ENCODE measurements at regions not wholly inside any gene's neighbourhood (a gene's known extent, or its start where the extent isn't known, plus 50 kb on each side); places are given as distances from the start of the nearest gene placed in this dataset.

DNA sequence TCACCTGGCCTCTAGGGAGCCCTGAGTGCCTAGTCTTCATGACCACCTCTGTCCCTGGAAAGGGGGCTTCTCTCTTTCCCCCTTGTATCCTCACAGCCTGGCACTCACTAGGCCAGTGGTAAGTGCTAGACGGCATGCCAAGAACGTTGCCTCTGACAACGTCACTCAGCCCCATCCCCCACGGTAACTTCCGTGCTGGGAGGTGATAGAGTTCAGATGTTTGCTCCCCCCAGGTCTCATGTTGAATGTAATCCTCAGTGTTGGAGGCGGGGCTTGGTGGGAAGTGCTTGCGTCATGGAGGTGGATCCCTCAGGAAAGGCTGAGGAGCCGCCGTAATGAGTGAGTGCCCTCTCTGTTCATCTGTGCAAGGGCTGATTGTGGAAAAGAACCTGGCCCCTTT is 343.3 kb upstream of the MKI67 start:
- no peak for DNase-seq

DNA sequence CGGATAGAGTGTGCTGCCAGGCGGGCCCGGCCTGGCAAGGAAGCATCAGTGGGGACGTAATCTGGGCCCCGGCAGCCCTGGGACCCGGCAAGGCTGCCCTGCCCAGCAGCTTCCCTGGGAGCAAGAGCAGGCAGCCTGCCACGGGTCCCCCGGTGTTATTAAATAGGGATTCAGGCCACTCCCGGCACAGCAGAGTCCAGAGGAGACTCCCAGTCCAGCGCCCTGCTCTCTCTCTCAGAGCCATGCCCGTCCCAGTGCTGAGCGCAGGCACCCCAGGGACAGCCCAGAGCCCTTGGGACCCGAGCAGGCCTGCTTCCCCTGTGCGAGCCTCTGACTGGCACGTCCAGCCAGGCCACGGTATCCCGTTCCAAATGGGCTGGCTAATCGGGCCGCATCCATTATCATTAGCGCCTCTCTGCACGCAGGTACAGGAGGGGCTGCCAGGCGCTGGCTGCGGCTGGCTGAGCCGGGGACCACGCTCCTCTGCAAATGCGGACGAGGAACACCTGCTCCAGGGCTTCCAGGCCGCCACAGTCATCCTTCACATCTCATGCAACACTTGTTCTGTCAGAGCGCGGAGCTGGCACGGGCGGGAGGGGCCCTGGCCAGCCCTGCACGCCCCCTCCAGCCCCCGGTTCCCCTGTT is 344.2 kb upstream of the MKI67 start:
- no peak for DNase-seq

DNA sequence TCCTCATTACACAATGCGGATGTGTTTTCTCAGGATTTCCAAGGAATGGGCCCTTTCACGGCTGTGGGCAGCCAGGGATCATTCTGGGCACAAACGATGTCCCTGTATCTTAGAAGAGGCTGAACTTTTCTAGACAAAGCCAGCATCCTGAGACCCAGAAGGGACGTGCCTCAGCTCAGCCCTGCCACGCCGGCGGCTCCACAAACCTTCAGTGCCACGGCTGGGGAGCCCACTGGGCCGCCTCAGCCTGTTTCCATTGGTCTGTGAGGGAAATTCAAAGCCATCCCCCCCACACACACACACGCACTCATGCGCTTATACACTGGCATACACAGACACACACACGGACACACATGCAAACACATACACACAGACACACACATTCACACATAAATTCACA is 344.9 kb upstream of the MKI67 start:
- DNase-seq = no peak

DNA sequence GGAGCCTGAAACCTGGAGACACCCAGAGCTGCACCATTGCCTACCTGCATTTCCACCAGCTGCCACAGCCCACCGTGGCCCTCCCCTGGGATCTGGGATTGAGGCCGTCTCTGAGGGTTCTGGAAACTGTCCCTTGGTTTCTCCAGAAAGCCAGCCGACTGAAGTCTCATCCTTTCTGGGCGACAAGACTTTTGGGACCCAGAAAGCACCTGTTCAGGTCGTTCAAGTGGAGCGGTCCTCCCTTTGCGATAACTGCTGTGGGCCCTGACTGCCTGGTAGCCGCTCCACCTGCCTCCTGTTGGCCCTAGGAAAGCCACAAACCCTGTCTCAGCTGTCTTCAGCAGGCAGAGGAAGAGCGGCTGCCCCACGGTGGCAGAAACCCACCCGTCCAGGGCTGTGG is 346.0 kb upstream of the MKI67 start:
- no peak for DNase-seq

DNA sequence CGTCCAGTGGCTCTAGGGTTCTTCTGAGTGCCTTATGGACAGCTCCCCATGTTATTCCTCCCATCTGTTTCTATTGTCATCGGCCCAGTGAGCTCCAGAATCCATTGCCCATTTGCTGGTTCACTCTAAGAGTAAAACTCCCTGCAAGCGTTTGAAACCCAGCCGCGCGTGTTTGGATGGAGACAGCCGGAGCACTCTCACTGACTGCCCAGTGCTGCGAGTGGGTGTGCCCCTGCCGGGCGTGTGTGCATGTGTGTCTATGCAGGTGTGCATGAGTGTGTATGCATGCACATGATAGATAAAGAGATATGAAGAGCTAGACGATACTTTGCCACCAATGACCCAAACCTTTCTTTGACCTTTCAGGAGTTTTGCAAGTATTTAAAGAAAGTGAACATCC is 347.2 kb upstream of the MKI67 start:
- no peak for DNase-seq

DNA sequence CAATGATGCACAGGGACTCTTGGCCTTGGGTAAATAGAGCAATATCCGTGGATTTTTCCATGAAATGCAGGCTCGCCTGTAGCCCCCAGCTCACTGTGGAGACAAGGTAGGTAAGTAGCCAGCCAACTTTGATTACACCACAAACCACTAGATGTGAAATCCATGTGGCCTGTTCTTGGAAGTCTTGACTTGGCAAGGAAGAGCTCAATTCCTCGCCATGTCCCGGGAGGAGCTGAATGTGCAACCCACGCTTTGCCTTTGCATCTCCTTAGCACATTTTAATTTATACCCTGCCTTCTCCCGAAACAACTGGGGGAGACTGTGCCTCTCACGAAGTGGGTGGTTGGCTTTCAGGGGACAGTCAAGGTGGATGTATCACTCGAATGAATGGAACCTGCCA is 347.7 kb upstream of the MKI67 start:
- no peak for DNase-seq

DNA sequence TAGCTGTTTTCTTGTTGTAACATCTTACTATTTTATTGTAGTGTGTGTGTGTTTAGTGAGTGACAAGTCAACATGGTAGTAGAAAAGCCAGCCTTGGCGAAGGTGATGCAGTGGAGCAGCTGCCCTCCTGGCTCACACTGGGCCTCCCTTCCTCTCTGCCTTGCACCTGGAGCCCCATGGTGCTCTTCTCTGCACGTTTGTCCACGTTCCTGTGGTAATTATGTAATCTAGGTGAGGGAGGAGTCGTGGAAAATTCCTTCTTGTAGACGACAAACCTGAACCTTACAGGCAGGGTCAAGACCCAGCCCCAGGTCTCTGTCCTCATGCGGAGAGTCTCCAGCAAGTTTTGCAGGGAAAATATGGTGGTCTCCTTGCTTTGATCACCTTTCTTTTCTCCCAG is 348.3 kb upstream of the MKI67 start:
- no peak for DNase-seq

DNA sequence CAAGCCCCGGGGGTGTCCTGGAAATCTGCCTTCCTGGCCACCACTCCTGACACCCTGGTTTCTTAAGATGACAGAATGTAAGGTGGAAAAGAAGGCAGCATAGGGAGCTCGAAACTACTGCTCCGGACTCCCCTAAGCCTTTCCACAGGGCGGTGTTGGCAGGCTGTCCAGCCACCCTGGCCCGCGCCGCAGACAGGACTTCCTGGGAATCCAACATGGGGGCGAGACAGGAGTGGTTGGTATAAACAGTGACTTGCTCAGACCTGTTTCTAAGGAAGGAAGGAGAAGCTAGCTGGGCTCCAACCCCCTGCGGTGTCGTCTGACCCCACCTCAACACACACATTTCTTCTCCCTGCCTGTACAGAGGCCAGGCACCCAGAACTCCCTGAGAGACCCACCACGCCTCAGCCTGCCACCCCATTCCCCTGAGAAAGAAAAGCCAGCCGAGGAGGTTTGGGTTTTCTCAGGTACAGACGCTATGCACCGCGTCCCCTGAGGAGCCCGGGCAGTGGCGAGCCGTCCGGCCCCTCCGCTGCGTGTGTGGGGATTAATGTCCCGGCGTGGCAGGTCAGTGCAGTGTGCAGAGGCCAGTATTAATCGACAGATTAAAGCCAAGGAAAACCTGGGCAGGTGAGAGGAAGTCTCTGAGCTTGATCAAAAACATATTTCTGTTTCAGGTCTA is 349.6 kb upstream of the MKI67 start:
- no peak for DNase-seq

DNA sequence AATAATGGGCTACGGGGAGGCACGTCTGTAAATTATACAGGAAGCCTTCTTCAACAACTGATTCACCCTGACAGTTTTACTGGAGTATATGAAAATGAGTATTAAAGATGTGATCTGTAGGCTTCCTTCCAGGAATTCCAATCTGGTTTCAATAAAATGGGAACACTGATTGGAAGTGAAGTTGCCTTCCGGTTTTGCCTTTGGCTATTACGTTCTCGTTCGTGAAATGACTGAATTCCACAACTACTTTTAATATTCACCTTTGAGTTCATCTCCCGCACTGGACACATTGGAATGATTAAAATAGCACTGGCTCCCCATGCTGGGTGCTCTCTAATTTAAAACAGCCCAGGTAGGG is 350.1 kb upstream of the MKI67 start:
- DNase-seq = no peak

DNA sequence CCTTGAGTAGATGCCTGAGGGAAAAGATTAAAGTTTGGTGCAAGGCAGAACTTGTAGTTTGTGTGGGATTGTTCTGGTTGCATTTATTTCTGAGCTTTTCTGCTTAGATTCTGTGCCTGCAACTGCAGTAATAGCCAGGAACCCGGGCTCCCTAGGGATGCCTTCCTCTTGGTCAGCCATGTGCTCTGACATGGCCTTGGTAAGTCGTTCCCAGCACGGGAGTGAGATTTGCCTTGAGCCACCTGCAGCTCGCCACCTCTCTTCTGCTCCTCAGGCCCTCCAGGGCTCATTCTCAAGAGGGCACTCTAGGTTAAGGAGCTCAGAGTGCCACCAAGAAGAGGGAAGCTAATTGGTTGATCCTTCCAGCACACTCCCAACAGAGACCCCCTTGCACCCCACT is 350.6 kb upstream of the MKI67 start:
- no peak for DNase-seq

DNA sequence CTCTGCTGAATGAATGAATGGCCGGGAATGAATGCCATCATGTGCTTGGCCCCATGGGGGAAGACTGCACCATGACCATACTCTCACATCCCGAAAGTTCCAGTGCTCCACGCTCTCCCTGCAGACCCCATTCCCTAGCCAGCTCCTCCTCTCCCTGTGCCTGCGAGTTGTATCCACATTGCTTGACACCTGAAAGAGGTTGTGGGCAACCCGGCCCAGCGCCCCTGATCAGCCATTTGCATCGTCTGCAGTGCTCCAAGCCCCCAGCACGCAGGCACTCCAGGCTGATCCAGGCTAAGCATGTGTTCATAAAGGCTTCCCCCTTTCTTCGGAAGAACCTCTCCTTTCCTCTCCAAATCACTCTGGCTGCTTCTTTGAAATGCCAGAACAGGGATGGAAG is 354.4 kb upstream of the MKI67 start:
- DNase-seq = no peak

DNA sequence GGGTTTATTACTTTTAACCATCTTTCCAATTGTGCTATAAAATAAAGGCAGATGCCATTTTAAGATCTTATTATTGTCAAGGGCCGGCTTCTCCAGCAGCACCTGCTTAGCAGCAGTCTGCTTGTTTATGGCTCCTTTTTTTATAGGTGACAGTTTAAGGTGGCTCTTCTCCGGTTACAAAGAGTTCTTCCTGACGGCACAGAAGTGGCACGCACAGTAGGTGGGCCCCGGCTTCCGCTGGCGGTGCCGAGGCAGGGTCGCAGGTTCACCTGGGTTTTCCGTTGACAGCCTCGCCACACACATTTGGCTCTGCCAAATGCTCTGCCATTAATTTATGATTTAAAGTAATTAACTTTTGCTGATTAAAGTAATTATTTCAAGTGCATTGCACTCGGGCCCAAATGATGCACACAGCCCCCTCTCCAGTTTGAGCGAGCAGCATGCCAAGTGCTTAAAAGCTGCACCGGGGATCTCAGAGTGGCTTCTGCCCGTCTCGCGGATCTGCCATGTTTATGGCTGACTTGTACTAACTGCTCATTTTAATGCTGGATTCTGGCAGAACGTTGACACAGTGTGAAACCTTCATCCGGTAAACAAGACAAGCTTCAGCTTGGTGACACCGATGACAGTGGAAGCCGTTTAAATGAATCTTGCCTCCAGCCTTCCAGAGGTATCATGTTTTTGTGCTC is 355.1 kb upstream of the MKI67 start:
- peak; percentile 14 for DNase-seq

DNA sequence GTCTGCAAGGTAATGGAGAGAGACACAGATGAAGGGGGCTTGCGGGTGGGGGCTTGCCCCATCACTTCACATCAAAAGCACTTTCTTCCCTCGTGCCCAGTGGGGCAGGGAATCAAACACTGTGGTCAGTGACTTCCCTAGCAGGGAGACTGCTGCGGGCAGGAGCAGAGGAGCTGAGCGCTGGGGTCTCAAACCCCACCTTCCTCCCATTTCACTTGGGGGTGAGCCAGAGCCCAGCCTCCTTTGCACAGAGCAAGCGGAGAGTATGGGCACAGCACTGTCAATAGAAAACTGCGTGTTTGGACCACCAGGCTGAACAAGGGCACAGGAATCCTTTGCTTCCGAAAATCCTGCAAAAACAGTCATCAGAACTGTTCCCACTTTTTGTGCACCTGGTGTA is 355.8 kb upstream of the MKI67 start:
- no peak for DNase-seq

DNA sequence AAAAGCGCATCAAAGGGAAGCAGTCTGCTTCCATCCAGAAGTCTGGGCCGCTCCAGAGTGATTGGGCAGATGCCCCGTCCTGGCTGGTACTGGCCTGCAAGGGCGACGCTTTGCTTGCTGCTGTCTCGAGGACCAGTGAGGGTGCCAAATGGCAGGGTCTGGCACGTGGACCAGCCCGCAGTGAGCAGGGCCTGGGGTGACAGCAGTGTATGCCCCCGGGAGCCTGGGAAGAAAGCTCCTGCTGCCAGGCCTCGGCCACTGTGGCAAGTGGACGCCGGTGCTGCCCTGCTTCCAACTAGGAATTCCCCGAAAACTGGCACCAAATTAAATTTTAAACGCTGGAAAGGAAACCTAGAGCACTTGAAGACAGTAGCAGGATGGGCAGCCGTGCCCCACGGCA is 357.0 kb upstream of the MKI67 start:
- DNase-seq = no peak

DNA sequence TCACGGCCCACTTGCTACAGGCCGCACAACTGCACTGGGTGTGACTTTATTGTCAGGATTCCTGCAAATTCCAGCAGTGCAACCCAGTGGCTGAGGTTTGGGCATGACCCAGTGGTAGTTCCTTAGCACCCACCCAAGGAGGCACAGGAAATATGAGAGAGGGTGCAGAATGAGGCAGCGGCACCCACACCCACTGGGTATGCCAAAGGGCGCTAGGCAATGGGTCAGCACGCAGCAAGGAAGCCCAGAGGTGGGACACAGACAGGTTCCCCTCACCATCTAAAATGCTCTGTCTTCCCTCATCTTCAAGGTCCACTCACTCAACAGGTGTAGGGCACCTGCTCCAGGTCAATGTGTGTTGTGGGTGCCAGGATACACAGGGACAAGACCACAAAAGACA is 357.8 kb upstream of the MKI67 start:
- no peak for DNase-seq

DNA sequence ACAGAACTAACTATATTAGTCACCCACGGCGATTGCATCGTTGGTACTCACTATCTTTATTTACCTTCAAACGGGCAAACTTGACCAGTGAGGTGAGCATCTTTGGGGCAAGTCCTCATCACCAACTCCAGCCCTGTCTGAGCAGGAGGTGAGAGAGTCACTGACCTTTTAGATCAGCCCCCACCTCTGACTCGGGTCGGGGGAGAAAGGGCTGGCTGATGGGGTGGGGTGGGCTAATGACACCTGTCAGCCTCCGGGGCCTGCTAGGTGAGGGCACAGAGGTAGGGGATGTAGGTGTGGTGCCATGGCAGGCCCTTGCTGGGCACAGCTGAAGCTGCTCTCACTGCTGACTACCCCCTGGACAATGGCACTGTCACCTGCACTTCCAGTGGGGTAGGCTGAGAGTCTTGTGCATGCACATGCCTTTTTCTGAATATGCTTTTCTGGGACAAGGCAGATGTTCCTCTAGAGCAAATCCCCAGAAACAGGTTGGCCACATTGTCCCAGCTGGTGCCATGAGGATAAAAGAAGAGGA is 359.5 kb upstream of the MKI67 start:
- no peak for DNase-seq

DNA sequence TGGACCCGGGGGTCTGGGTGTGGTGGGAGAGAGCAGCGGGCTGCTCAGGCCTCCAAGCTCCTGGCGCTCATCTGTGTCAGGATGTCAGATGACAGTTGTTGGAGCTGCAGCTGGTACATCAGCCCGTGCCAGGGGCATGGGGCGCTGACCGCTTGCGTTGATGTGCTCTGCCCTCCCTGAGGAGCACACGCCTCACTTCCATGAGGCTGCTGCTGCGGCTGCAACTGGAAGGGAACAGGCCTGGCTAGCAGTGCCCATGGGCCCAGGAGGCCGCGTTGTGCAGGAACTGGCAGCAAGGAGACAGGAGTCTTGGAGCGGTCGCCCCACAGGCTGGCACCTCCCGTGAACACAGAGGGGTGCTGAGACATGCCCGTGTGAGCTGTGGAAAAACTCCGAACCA is 361.3 kb upstream of the MKI67 start:
- no peak for DNase-seq

DNA sequence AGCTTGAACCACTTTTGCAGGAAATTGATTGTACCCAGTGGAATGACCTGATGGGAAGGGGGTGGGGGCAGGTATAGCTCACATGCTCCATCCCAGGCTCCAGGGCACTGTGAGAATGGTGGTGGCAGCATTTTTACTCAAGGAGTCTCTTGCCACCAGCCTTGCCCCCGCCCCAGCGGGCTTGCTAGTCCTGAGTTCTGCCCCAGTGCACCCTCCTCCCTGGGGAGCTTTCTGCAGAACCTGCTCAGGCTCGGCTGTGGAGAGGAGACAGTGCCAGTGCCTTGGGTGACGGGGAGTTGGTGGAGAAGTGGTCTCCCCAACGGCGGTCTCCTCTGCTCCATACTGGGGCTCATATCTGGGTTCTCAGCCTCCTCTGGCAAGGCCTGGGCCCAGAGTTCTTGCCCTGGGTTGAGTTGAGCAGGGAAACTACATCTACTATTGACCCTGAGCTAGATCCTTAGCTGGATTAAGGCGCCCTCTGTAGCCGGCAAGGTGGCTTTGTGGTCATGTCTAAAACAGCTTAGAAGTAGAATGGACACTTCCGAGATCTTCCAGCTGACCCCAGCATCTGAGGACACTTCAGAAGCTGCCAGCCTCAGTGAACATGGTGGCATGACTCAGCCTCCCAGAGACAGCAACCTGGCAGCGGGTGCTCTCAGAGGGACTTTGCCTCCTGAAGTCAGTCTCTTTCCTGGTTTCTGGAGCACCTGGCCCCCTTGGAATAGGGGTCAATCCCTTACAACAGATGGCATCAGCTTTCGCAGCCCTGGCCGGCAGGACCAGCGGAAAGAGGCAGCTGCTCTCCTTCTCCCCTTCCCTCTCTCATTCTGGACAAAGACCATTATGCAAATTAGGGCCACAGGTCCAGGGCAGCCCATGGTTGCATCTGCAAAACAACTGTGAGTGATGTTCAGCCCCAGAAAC is 363.4 kb upstream of the MKI67 start:
- no peak for DNase-seq

DNA sequence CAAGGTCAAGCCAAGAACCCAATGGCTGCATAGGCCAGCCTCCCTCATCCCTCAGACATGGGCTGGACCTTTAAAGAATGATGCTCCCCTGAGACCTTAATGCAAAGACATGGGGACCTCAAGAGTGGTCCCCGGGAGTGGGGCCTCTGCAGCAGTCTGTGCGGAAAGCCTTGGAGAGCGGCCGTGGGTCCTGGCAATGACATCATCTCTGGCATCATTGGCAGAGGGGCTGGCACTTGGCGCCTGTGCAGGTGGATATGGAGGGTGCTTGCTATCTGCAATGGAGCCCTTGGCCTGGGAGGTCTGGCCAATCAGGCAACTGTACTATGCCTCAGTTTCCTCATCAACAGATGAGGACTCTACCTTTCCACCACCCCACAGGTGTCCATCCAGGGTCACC is 365.5 kb upstream of the MKI67 start:
- DNase-seq = no peak

DNA sequence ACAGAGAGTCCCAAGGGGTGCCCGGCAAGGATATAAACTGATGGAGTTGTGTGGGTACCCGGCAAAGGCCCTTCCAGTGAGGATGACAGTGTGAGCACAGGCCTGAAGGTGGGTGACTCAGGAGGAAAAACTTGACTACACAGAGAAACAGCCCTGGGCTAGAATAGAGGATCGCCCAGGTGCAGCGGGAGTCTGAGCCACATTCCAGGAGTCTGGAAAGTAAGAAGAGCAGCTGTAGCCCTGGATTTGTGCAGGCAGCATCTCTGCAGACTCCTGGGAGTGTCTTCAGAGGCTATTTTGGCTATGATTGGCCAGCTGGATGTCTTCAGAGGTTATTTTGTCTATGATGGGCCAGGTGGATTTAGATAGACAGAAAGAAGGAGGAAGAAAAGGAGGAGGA is 367.6 kb upstream of the MKI67 start:
- DNase-seq = no peak

DNA sequence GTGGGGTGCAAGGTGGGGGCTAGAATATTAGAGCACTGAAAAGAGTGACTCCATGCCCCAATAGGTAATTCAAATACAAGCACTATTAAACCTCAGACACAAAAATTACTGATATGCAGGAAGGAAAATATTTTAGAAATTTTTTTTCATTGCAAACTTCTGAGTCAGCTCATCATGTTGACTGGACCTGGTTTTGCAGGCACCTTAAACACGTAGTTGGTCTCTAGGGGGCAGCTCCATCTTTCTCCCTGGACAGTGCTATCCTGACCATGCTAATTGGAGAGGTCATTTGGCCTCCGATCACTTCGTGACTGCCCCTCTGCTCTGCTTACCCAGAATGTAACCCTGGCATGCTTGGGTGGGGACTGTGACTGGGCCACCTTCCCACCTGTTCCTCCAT is 368.4 kb upstream of the MKI67 start:
- no peak for DNase-seq

DNA sequence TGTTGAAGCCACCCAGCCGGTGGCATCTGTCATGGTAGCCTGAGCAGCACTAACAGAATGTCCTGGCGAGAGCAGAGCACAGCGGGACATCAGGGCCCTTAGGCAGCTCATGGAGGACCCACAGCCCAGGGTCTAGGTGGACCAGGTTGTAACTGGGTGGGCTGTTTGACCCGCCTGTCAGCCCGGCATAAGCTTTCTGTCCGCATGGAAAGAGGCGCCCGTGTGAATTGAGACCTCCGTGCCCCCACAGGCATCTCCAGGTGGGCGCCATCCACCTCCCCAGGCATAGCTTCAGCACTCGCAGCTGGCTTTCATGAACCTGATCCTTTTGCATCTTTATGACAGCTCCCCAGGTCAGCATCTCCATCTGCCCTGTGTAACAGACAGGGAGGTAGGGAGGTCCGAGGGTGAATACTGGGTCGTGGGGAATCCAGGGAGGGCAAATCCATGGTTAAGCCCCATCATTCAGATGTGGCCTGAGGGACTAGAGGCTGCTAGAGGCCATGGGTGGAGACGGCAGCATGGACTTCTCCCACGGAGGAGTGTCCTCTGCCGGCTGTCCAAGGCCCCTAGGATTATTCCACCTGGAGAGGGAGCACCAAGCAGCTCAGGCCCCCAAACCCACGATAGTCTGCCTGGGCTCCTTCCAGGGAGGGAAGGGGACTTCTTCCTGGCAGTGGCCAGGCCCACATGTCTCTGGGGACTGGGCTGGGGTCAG is 371.6 kb upstream of the MKI67 start:
- DNase-seq = no peak
